GM12864 (cell line): ENCODE measurements at regions not wholly inside any gene's neighbourhood (a gene's known extent, or its start where the extent isn't known, plus 50 kb on each side); places are given as distances from the start of the nearest gene placed in this dataset.

Source experiments
- DNase-seq: peaks from one replicate; pipeline ENCODE4 v3.0.0-alpha.2; 2011; ENCODE audit warnings: low read depth
- H3K4me3 ChIP-seq: 2 replicates; pipeline ENCODE4 v1.5.1; 2011; ENCODE audit warnings: mild to moderate bottlenecking, low read depth, low read length, control low read depth
- TF ChIP-seq, protein P1 (sequence below): IDR thresholded peaks from 2 replicates; pipeline ENCODE4 v1.5.1; 2011; ENCODE audit warnings: low read depth, mild to moderate bottlenecking, moderate library complexity, low read length, control low read depth, inconsistent platforms; ENCODE audit errors: missing control alignments

DNA sequence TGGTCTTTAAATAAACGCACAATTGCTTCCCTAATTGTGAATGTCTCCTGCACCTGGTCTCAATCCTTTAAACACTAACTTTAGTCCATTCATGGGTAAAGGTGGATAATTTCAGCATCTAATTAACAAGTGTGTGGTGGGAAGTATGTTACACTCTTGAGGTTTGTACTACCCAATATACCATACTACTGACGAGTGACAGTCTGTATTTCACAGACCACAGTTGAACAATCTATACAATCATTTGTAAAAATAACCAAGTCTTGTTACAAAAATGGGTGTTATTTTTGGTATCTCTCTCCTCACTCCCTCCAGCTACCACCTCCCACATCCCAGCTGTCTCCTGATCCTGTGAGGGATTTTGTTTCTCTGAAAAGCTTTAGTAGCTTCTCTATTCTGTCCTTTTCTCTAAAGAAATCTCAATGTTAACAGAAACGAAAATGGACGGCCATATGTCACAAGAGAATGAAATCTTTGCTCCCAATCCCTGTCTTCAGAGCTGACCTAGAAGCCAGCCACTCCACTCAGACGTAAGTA lies 62.3 kb upstream of the ZNF366 start:
- DNase-seq: no peak
- TF ChIP-seq, protein P1, sequence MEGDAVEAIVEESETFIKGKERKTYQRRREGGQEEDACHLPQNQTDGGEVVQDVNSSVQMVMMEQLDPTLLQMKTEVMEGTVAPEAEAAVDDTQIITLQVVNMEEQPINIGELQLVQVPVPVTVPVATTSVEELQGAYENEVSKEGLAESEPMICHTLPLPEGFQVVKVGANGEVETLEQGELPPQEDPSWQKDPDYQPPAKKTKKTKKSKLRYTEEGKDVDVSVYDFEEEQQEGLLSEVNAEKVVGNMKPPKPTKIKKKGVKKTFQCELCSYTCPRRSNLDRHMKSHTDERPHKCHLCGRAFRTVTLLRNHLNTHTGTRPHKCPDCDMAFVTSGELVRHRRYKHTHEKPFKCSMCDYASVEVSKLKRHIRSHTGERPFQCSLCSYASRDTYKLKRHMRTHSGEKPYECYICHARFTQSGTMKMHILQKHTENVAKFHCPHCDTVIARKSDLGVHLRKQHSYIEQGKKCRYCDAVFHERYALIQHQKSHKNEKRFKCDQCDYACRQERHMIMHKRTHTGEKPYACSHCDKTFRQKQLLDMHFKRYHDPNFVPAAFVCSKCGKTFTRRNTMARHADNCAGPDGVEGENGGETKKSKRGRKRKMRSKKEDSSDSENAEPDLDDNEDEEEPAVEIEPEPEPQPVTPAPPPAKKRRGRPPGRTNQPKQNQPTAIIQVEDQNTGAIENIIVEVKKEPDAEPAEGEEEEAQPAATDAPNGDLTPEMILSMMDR: no peak
- no peak overlapping the region for H3K4me3 ChIP-seq

GRCh38 chr5:72566746-72567145 lies 59.5 kb upstream of the ZNF366 start:
- DNase-seq: no peak
- no peak overlapping the region for H3K4me3 ChIP-seq
- TF ChIP-seq, protein P1: no peak

- no peak for DNase-seq
- TF ChIP-seq, protein P1: no peak
- H3K4me3 ChIP-seq: no peak overlapping the region
Observed at GRCh38 chr5:72565513-72566289, 58.5 kb upstream of the ZNF366 start.

GRCh38 chr5:72562717-72563116 lies 55.5 kb upstream of the ZNF366 start:
- H3K4me3 ChIP-seq: no peak overlapping the region
- TF ChIP-seq, protein P1: no peak

GRCh38 chr5:72561148-72561972 lies 54.1 kb upstream of the ZNF366 start:
- no peak overlapping the region for H3K4me3 ChIP-seq
- TF ChIP-seq, protein P1: no peak
- DNase-seq: no peak

More at GRCh38 chr5:72562717-72563116, 55.5 kb upstream of the ZNF366 start:
- DNase-seq: no peak

GRCh38 chr5:72559866-72560766 lies 52.9 kb upstream of the ZNF366 start:
- TF ChIP-seq, protein P1: no peak
- no peak overlapping the region for H3K4me3 ChIP-seq
- no peak for DNase-seq
